Vagina (tissue), 2 donors: ENCODE measurements at regions not wholly inside any gene's neighbourhood (a gene's known extent, or its start where the extent isn't known, plus 50 kb on each side); places are given as distances from the start of the nearest gene placed in this dataset.

ENCODE experiments used
- DNase-seq, 2 donors: peaks; one replicate each; pipeline ENCODE4 v3.0.0-alpha.2; 2017; ENCODE audit errors: extremely low spot score in 2 of 2
- H3K27ac ChIP-seq: fragments of 200-600 bp; sonication (generic); one replicate; pipeline ENCODE4 v1.5.1; 2019
- H3K27me3 ChIP-seq: fragments of 200-600 bp; sonication (generic); one replicate; pipeline ENCODE4 v1.5.1; 2019
- H3K36me3 ChIP-seq, 2 donors: fragments of 200-600 bp; sonication (generic); one replicate each; pipeline ENCODE4 v1.5.1; 2017 to 2019
- H3K4me1 ChIP-seq: fragments of 200-600 bp; sonication (generic); one replicate; pipeline ENCODE4 v1.5.1; 2019
- H3K4me3 ChIP-seq, 2 donors: fragments of 200-600 bp; sonication (generic); 1 replicate in 1 of 2; 2 replicates in 1 of 2; pipeline ENCODE4 v1.5.1; 2016 to 2019
- H3K9me3 ChIP-seq: fragments of 200-600 bp; sonication (generic); one replicate; pipeline ENCODE4 v1.5.1; 2019
- POLR2A ChIP-seq, 2 donors: fragments of 450-650 bp; IDR thresholded peaks; one replicate each; pipeline ENCODE4 v1.6.1; 2017; ENCODE audit warnings: antibody characterized with exemption in 2 of 2, mild to moderate bottlenecking in 2 of 2, moderate library complexity in 2 of 2
- POLR2AphosphoS5 ChIP-seq, 2 donors: sonication (generic); formaldehyde crosslinking; IDR thresholded peaks; one replicate each; pipeline ENCODE4 v1.9.0; 2017; ENCODE audit warnings: antibody characterized with exemption in 2 of 2, mild to moderate bottlenecking in 2 of 2, low read depth in 1 of 2; ENCODE audit not compliant: insufficient read depth in 1 of 2
- intact Hi-C: fragments of 100-400 bp; cut with DNase I; formaldehyde crosslinking; loops from one replicate; pipeline ENCODE4 v1.15.1; 2023
- TF ChIP-seq, protein P1 (sequence below), 3 experiments: fragments of 450-650 bp in 2 of 3; fragments of 200-600 bp in 1 of 3; sonication (generic) in 1 of 3; IDR thresholded peaks; one replicate each; pipeline ENCODE4 v1.5.1; 2017 to 2019; ENCODE audit warnings: antibody characterized with exemption in 3 of 3, mild to moderate bottlenecking in 2 of 3, moderate library complexity in 2 of 3

DNA sequence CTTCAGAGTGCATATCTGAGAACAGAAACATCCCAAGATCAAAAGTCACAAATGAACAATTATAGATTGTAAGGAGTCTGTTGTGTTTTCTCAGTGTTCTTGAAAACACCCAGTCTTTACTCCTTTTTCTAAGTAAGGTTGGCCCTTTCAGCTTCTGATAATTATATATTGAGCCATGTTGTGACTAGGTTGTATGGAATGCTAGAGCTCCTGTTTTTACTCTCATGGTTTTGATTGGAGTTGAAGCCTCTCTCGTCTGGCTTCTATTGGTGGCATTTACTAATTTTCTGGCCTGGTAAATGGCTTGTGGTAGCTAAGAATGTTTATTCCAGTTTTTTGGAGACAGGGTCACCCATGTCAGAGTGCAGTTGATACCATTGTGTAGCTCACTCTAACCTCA is 84.7 kb downstream of the NDUFS5 start:
- DNase-seq: no peak
- intact Hi-C loops: loop anchor here (10.0 kb wide), 1 partner anchor 294 kb away; no protein-coding TSS in a partner anchor
- H3K4me1 ChIP-seq: peaks cover 76% of the 10 kb centered on the region
- TF ChIP-seq POLR2AphosphoS5 (IDR thresholded peaks at IDR 0.05; ENCODE audit: insufficient read depth in 1 of 2, low read depth in 1 of 2): no peak
- TF ChIP-seq, protein P1, sequence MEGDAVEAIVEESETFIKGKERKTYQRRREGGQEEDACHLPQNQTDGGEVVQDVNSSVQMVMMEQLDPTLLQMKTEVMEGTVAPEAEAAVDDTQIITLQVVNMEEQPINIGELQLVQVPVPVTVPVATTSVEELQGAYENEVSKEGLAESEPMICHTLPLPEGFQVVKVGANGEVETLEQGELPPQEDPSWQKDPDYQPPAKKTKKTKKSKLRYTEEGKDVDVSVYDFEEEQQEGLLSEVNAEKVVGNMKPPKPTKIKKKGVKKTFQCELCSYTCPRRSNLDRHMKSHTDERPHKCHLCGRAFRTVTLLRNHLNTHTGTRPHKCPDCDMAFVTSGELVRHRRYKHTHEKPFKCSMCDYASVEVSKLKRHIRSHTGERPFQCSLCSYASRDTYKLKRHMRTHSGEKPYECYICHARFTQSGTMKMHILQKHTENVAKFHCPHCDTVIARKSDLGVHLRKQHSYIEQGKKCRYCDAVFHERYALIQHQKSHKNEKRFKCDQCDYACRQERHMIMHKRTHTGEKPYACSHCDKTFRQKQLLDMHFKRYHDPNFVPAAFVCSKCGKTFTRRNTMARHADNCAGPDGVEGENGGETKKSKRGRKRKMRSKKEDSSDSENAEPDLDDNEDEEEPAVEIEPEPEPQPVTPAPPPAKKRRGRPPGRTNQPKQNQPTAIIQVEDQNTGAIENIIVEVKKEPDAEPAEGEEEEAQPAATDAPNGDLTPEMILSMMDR (IDR thresholded peaks at IDR 0.05): no peak
- TF ChIP-seq POLR2A (IDR thresholded peaks at IDR 0.05): no peak
- no peaks in the 10 kb centered on the region for H3K27me3 ChIP-seq
- H3K4me3 ChIP-seq: no peak overlapping the region
- no peaks in the 10 kb centered on the region for H3K9me3 ChIP-seq
- peak overlapping the region; percentile 42 for H3K27ac ChIP-seq
- no peaks in the 10 kb centered on the region for H3K36me3 ChIP-seq

DNA sequence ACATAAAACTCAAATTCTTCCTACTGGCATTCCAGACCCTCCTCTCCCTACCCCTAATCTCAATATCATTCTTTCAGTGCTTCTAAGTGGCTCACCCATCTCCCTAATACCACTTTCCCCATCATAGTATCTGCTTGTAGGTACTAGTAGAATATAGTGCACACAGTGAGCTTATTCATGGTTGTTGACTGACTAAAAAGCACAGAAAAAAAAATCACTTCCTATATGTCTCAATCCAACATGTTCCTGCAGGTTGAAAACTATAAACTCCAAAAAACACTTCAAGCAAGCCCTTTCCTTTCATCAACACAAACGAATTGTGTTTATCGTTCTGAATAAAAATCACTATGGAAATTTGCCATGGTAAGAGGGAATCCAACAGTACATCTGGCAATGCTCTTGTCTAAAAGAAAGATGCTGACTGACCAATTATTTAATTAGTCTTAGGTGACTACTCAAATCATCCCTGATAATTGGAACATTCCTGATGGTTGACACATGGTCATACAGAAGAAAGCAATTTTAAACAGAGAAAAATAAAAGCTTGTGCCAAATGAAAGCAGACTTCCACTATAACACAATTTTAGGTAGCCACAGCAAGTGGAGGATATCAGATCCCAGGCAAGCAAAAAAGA is 87.1 kb downstream of the NDUFS5 start:
- no peaks in the 10 kb centered on the region for H3K27me3 ChIP-seq
- H3K9me3 ChIP-seq: no peaks in the 10 kb centered on the region
- TF ChIP-seq POLR2AphosphoS5 (IDR thresholded peaks at IDR 0.05; ENCODE audit: insufficient read depth in 1 of 2, low read depth in 1 of 2) (peak in 1 of 2 donors; percentile 60), POLR2A (IDR thresholded peaks at IDR 0.05) (no peak)
- no peak overlapping the region for H3K27ac ChIP-seq
- H3K36me3 ChIP-seq: no peaks in the 10 kb centered on the region
- intact Hi-C loops: loop anchor here (10.0 kb wide), 1 partner anchor 292 kb away; no protein-coding TSS in a partner anchor
- peaks cover 66% of the 10 kb centered on the region for H3K4me1 ChIP-seq
- no peak for DNase-seq
- H3K4me3 ChIP-seq: no peak overlapping the region

DNA sequence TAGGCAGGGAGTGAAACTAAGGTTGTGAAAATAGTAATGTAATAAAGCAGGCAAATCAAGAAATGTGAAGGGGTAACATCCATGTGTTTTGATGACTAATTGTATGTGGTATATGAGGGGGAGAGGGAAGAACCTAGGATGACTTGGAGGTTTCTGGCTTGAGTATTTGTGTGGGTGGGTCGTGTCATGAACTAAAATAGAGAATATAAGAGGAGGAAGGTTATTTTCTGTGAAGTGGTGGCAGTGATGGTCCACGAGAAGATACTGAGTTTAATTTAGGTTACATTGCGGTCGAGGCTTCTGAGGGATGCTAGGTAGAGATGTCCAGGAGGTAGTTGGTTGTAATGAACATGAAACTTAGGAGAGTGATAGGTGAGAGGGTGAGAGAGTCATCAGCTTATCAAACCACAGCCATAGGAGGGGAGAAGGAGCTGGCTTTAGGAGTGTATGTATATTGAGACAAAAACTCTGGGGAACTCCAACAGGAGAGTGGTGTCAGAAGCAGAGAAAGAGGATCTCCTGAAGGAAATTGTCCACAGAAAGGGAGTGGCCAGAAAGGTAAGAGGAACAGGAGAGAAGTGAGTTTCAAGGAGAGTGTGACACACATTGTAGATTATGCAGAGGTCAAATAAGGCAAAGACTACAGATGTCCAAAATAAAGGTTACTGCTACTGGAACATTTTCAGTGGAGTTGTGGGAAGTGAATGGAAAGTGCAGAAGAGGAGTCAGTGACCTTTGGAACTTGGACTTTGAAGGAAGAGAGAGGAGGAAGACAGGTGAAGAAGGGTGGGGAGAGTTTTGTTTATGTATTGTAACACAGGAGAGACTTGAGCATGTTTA is 89.0 kb upstream of the MACF1 start:
- Histone ChIP-seq H3K27ac (no peak overlapping the region), H3K36me3 (no peaks in the 10 kb centered on the region), H3K4me3 (no peak overlapping the region), H3K27me3 (no peaks in the 10 kb centered on the region), H3K4me1 (peaks cover 52% of the 10 kb centered on the region), H3K9me3 (no peaks in the 10 kb centered on the region)
- intact Hi-C loops: loop anchor here (10.0 kb wide), 1 partner anchor 289 kb away; no protein-coding TSS in a partner anchor
- DNase-seq: no peak
- TF ChIP-seq POLR2AphosphoS5 (IDR thresholded peaks at IDR 0.05; ENCODE audit: insufficient read depth in 1 of 2, low read depth in 1 of 2): no peak
- no peak for TF ChIP-seq POLR2A (IDR thresholded peaks at IDR 0.05)
- TF ChIP-seq, protein P1 (IDR thresholded peaks at IDR 0.05): no peak

DNA sequence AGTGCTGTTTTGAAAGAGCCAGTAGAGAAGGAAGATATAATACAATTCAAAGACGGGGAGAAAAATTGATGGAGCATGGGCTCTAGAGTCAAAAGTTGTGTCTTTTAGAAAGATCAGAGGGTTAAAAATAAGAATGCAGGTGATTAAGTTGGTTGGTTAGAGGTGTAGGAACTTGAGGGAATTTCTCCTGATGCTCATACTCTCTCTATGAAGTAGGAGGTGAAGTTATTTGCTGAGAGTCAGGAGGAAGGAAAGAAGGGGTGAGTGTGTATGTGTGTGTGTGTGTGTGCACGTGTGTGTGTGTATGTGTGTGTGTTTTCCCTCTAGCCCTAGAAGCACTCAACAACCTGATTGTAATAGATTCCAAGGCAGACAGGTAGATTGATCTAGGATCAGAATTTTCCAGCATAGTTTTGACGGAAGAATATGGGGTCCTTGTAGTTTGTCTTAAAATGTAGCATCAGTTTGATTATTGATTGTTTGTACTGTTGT is 88.3 kb upstream of the MACF1 start:
- intact Hi-C loops: loop anchor here (10.0 kb wide), 1 partner anchor 289 kb away; no protein-coding TSS in a partner anchor
- Histone ChIP-seq H3K36me3 (no peaks in the 10 kb centered on the region), H3K27ac (no peak overlapping the region), H3K4me3 (no peak overlapping the region), H3K9me3 (no peaks in the 10 kb centered on the region), H3K27me3 (no peaks in the 10 kb centered on the region), H3K4me1 (peaks cover 46% of the 10 kb centered on the region)
- no peak for DNase-seq
- TF ChIP-seq, protein P1 (IDR thresholded peaks at IDR 0.05): no peak
- no peak for TF ChIP-seq POLR2AphosphoS5 (IDR thresholded peaks at IDR 0.05; ENCODE audit: insufficient read depth in 1 of 2, low read depth in 1 of 2)
- TF ChIP-seq POLR2A (IDR thresholded peaks at IDR 0.05): no peak

DNA sequence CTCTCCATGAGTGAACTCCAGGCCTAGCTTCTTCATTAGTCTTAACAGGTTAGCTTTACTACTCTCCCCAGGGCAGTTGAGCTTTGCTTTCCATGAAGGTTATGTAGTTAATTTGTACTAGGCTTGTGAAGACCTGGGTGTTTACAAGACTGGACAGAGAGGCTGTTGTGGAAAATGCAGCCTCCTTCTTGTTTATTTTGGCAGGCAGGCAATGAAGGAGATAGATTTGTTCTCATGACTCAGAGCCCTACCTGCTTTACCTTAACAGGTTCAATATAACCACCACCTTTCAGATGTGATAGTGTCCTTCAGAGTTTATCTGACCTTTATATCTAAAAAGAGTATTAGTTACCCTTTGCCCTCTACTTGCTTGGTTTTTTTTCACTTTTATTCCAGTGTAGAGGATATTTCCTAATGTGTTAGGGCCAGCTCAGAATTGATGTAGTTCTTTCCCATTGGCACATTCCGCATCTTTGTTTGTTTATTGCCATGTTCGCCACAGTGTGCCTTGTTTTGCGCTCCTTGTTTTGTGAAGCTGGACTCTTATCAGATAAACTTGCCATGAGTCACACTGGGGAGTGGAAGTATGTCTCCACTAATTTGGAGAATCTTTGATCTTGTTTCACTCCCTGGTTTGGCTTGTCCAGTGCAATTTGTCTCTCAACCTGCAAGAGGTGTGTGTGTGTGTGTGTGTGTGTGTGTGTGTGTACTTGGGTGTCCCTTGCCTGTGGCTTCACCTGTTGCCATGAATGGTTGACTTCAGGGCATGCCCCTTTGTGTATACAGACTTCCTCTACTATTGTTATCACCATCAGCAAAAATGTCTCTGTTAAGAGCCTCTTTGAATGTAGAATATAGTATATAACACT is 87.4 kb upstream of the MACF1 start:
- peaks cover 41% of the 10 kb centered on the region for H3K4me1 ChIP-seq
- H3K36me3 ChIP-seq: no peaks in the 10 kb centered on the region
- H3K9me3 ChIP-seq: no peaks in the 10 kb centered on the region
- no peak for DNase-seq
- H3K4me3 ChIP-seq: no peak overlapping the region
- no peak overlapping the region for H3K27ac ChIP-seq
- intact Hi-C loops: loop anchor here (10.0 kb wide), 1 partner anchor 288 kb away; no protein-coding TSS in a partner anchor
- no peaks in the 10 kb centered on the region for H3K27me3 ChIP-seq
- no peak for TF ChIP-seq POLR2A (IDR thresholded peaks at IDR 0.05)
- TF ChIP-seq POLR2AphosphoS5 (IDR thresholded peaks at IDR 0.05; ENCODE audit: insufficient read depth in 1 of 2, low read depth in 1 of 2): no peak
- TF ChIP-seq, protein P1 (IDR thresholded peaks at IDR 0.05): no peak
